ENCODE measurements at regions not wholly inside any gene's neighbourhood (a gene's known extent, or its start where the extent isn't known, plus 50 kb on each side); places are given as distances from the start of the nearest gene placed in this dataset.
"Not testable (repeated sequence)": the region's sequence is repeated elsewhere in the genome, so short reads cannot be mapped to it uniquely, and the experiment has no call there.

DNA sequence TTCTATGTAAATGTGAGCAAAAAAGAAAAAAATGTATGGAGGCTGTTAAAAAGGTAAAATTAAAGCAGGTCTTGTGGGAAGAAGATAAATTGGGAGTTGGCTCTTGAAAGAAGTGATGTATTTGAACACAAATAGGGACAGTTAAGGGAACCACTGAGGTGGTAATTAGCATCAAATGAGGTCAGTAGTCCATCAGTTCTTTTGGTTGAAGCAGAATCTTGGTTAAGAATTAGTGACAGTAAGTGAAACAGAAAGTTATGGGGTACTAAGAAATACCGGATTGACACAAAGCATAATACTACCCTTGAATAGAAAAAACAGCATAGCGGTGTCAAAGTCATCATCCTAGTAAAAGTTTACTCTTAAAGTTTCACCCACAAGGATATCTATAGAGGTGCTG lies 352.6 kb upstream of the VRK2 start:
- no peak for TF ChIP-seq CTCF (IDR thresholded peaks at IDR 0.05; ENCODE audit: low read depth, low read length)
- H3K4me3 ChIP-seq (ENCODE audit: low read depth, low read length): no peak overlapping the region

DNA sequence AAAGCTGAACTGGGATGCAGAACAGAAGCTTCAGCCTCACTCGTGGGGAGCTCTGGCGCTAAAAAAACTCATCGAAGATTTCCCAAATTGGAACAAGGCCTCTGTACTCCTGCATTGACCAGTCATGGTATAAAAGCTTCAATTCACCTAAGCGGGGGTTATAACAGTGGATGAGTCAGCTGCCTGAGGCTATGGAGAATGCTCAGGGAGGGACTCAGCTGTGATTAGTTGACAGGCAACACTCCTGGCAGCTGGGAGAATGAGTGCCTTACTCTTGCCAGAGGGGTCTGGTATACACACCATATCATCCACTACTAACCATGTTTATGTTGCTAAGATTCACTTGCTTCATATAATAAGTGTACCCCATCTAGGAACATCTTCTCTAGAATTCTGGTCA lies 350.6 kb upstream of the VRK2 start:
- no peak for TF ChIP-seq CTCF (IDR thresholded peaks at IDR 0.05; ENCODE audit: low read depth, low read length)
- H3K4me3 ChIP-seq (ENCODE audit: low read depth, low read length): no peak overlapping the region

- no peak overlapping the region for H3K4me3 ChIP-seq (ENCODE audit: low read depth, low read length)
- TF ChIP-seq CTCF (IDR thresholded peaks at IDR 0.05; ENCODE audit: low read depth, low read length): no peak
Observed at GRCh38 chr2:57698392-57698791, 348.2 kb upstream of the VRK2 start.

GRCh38 chr2:57698935-57699449 lies 347.6 kb upstream of the VRK2 start:
- no peak for TF ChIP-seq CTCF (IDR thresholded peaks at IDR 0.05; ENCODE audit: low read depth, low read length)
- H3K4me3 ChIP-seq (ENCODE audit: low read depth, low read length): no peak overlapping the region

DNA sequence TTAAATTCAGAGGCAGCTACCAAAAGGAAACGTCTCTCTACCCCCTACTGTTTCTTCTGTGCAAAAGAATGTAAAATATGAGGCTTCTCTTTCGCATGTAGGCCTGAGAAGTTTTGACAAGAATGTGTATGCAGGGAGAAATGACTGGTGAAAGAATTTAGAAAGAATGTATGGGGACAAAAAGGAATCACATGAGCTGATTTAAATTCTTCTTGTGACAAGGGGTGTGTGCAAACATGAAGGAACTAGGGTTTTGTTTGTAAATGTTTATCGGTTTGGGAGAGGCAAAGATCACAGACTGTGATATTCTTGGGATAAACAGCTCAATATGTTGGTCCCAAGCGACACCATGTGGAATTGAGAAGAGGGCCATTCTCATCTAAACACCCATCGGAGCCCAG lies 345.2 kb upstream of the VRK2 start:
- TF ChIP-seq CTCF (IDR thresholded peaks at IDR 0.05; ENCODE audit: low read depth, low read length): no peak
- H3K4me3 ChIP-seq (ENCODE audit: low read depth, low read length): no peak overlapping the region

DNA sequence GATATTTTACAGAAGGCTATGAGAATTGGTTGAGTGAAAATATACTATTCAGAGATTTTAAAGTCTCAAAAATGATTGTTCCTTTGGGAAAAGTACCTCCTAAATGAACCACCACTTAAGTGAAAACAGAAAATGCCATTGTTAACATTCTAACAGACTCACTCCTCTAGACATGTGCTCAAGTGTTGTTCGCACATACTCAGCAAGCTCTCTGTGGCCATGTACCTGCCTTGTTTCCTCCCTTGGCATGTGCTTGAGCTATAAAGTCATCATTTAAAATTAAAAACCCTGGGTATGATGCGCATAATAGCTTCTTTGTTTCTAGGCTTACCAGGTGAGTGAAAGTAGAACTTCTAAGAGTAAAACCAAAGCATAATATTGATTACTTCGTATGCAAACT lies 343.2 kb upstream of the VRK2 start:
- no peak for TF ChIP-seq CTCF (IDR thresholded peaks at IDR 0.05; ENCODE audit: low read depth, low read length)
- H3K4me3 ChIP-seq (ENCODE audit: low read depth, low read length): no peak overlapping the region

DNA sequence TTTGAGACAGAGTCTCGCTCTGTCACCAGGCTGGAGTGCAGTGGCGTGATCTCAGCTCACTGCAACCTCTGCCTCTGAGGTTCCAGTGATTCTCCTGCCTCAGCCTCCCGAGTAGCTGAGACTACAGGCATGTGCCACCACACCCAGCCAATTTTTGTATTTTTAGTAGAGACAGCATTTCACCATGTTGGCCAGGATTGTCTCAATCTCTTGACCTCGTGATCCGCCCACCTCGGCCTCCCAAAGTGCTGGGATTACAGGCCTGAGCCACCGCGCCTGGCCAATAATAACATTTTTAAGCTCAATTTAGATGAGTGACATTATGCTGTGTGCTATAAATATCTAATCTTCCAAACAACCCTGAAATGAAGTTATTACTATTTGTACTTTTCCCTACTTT lies 338.8 kb upstream of the VRK2 start:
- not testable (repeated sequence) for H3K4me3 ChIP-seq (ENCODE audit: low read depth, low read length)

DNA sequence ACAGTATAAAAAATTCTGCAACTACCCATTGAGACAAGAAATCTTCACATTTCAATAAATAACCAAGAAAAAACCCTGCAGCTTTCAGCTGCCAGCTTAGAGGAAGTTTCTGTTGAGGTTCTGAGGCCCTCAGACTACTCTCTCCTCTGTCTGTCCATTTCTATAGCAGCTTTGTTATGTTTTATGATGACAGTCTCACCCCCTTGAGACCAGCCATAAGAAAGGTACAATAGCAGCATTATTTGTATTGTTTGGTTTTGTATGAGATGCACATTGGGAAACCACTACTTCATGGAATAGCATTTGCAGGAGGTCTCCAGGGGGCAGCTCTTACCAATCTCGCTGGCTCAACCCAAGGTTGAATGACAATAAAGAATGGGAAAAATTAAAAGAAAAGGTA lies 334.6 kb upstream of the VRK2 start:
- no peak for TF ChIP-seq CTCF (IDR thresholded peaks at IDR 0.05; ENCODE audit: low read depth, low read length)

More for the DNA sequence above, 334.6 kb upstream of the VRK2 start:
- no peak overlapping the region for H3K4me3 ChIP-seq (ENCODE audit: low read depth, low read length)
